ENCODE measurements at regions not wholly inside any gene's neighbourhood (a gene's known extent, or its start where the extent isn't known, plus 50 kb on each side); places are given as distances from the start of the nearest gene placed in this dataset.

DNA sequence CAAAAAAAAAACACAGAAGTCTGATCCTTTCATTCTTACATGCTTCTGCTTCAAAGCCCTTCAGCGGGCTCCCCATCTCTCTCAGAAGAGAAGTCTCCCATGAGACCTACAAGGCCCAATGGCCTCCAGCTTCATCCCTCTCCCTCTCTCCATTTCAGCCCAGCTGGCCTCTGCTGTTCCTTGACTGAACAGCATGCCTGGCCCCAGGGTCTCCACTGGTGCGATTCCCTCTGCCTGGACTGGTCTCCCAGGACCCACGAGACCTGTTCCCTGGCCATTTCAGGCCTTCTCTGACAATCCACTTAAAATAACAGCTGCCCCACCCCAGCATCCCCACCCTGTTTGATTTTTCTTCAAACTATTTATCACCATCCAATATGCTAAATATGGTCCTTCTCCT is 91.2 kb downstream of the AIPL1 start:
- peaks cover 7 to 8% of the 10 kb centered on the region in 2 donors for H3K27me3 Mint-ChIP-seq
- Histone ChIP-seq H3K27ac (ENCODE audit: low read depth, low read length) (no peak overlapping the region), H3K4me1 (ENCODE audit: insufficient read depth, low read length) (no peaks in the 10 kb centered on the region), H3K4me3 (ENCODE audit: low read length in 2 of 2) (no peak overlapping the region), H3K9me3 (ENCODE audit: control insufficient read depth in 1 of 2, low read length in 2 of 2) (no peaks in the 10 kb centered on the region), H3K27me3 (ENCODE audit: insufficient read depth, low read length) (no peaks in the 10 kb centered on the region), H3K36me3 (ENCODE audit: insufficient read depth, low read length) (no peaks in the 10 kb centered on the region)
- ChIA-PET POLR2A (ENCODE audit: partially characterized antibody) (no interaction called here), CTCF (ENCODE audit: partially characterized antibody) (no interaction called here)
- no peak overlapping the region for H3K4me3 Mint-ChIP-seq
- H3K36me3 Mint-ChIP-seq = no peaks in the 10 kb centered on the region
- no peak for DNase-seq
- intact Hi-C loops (cut with micrococcal nuclease) = no loop called here
- no peaks in the 10 kb centered on the region for H3K4me1 Mint-ChIP-seq
- peaks cover 0 to 2% (median 0%) of the 10 kb centered on the region in 8 donors for H3K9me3 Mint-ChIP-seq
- H3K27ac Mint-ChIP-seq = no peak overlapping the region

GRCh38 chr17:6343191-6343590 is 91.7 kb downstream of the AIPL1 start:
- ChIA-PET POLR2A (ENCODE audit: partially characterized antibody) (no interaction called here), CTCF (ENCODE audit: partially characterized antibody) (no interaction called here)
- Histone ChIP-seq H3K4me1 (ENCODE audit: insufficient read depth, low read length) (no peaks in the 10 kb centered on the region), H3K9me3 (ENCODE audit: control insufficient read depth in 1 of 2, low read length in 2 of 2) (no peaks in the 10 kb centered on the region), H3K36me3 (ENCODE audit: insufficient read depth, low read length) (no peaks in the 10 kb centered on the region), H3K27ac (ENCODE audit: low read depth, low read length) (no peak overlapping the region), H3K4me3 (ENCODE audit: low read length in 2 of 2) (no peak overlapping the region), H3K27me3 (ENCODE audit: insufficient read depth, low read length) (no peaks in the 10 kb centered on the region)
- Mint-ChIP-seq H3K4me1 (no peaks in the 10 kb centered on the region), H3K27ac (no peak overlapping the region), H3K27me3 (peaks cover 8 to 9% of the 10 kb centered on the region in 2 donors), H3K36me3 (no peaks in the 10 kb centered on the region), H3K9me3 (peaks cover 0 to 2% (median 0%) of the 10 kb centered on the region in 8 donors), H3K4me3 (no peak overlapping the region)
- intact Hi-C loops (cut with micrococcal nuclease) = no loop called here
- DNase-seq = no peak

DNA sequence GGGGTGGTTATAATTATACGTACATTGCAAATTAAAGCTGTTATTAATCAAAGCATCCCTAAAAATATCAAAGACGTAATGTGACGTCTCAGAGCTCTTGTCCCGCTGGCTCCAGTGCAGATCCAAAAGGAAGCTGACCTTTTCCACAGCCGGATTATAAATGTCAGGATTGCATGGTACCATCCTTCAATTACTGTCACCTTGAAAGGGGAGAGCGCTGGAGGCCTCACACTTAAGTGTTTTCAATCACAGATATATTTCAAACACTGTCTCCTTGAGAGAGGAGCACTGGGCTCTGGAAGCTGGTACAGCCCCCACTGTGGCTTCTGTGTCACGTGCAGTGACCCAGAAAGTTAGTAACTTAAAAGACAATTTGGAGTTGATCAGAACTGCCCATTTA is 94.2 kb downstream of the AIPL1 start:
- Mint-ChIP-seq H3K27ac (no peak overlapping the region), H3K9me3 (peaks cover 0 to 4% (median 0%) of the 10 kb centered on the region in 8 donors), H3K27me3 (peaks cover 9 to 16% of the 10 kb centered on the region in 2 donors), H3K4me3 (no peak overlapping the region), H3K4me1 (no peaks in the 10 kb centered on the region), H3K36me3 (no peaks in the 10 kb centered on the region)
- Histone ChIP-seq H3K36me3 (ENCODE audit: insufficient read depth, low read length) (no peaks in the 10 kb centered on the region), H3K9me3 (ENCODE audit: control insufficient read depth in 1 of 2, low read length in 2 of 2) (no peaks in the 10 kb centered on the region), H3K27me3 (ENCODE audit: insufficient read depth, low read length) (no peaks in the 10 kb centered on the region), H3K4me1 (ENCODE audit: insufficient read depth, low read length) (no peaks in the 10 kb centered on the region), H3K4me3 (ENCODE audit: low read length in 2 of 2) (no peak overlapping the region), H3K27ac (ENCODE audit: low read depth, low read length) (no peak overlapping the region)
- intact Hi-C loops (cut with micrococcal nuclease) = no loop called here
- no peak for DNase-seq
- ChIA-PET POLR2A (ENCODE audit: partially characterized antibody) (no interaction called here), CTCF (ENCODE audit: partially characterized antibody) (no interaction called here)

DNA sequence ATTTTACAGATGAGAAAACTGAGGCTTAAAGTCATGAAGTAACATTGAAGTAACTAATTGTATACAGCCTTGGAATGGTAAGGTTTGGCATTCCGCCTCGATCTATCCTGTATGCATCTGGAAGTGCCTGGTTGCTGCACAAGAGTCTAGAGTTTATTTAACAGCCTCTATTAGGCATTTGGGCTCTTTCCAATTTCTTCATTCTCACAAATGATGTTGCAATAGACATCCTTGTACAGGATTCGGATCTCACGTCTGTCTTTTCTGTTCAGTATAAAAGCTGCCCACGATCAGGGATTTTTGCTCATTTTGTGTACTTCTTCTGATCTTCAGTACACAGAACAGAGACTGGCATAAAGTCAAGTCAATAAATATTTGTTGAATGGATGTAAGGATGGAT is 100.5 kb downstream of the AIPL1 start:
- Histone ChIP-seq H3K9me3 (ENCODE audit: control insufficient read depth in 1 of 2, low read length in 2 of 2) (no peaks in the 10 kb centered on the region), H3K27me3 (ENCODE audit: insufficient read depth, low read length) (no peaks in the 10 kb centered on the region), H3K36me3 (ENCODE audit: insufficient read depth, low read length) (no peaks in the 10 kb centered on the region), H3K4me1 (ENCODE audit: insufficient read depth, low read length) (no peaks in the 10 kb centered on the region), H3K4me3 (ENCODE audit: low read length in 2 of 2) (no peak overlapping the region), H3K27ac (ENCODE audit: low read depth, low read length) (no peak overlapping the region)
- Mint-ChIP-seq H3K4me3 (no peak overlapping the region), H3K27ac (no peak overlapping the region), H3K27me3 (peaks cover 5 to 18% of the 10 kb centered on the region in 2 donors), H3K4me1 (no peaks in the 10 kb centered on the region), H3K9me3 (peaks cover 0 to 1% (median 0%) of the 10 kb centered on the region in 8 donors), H3K36me3 (no peaks in the 10 kb centered on the region)
- DNase-seq = no peak
- POLR2A ChIA-PET (ENCODE audit: partially characterized antibody) = no interaction called here
- intact Hi-C loops (cut with micrococcal nuclease) = no loop called here
- CTCF ChIA-PET (ENCODE audit: partially characterized antibody) = no interaction called here

DNA sequence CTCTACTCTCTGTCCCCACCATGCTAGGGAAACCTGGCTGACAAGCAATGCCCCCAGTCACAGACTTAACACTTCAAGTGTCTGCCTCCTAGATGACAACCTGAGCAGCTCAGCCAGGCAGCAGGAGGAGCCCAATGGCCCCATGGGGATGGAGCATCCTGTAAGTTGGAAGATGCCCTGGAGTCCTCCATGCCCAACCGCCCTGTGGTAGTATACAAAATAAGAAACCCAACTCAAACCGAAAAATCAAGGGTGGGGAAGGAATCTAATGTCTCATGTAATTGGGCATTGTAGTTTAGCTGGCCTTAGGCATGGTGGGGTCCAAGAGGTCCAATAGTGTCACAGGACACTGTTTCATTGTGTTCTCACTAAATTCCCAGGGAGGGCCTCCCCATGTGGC is 104.0 kb downstream of the AIPL1 start:
- H3K27me3 Mint-ChIP-seq = peaks cover 6 to 24% of the 10 kb centered on the region in 2 donors
- intact Hi-C loops (cut with micrococcal nuclease) = no loop called here
- peaks cover 0 to 4% (median 0%) of the 10 kb centered on the region in 8 donors for H3K9me3 Mint-ChIP-seq
- H3K4me1 ChIP-seq (ENCODE audit: insufficient read depth, low read length) = no peaks in the 10 kb centered on the region
- H3K27ac ChIP-seq (ENCODE audit: low read depth, low read length) = no peak overlapping the region
- ChIA-PET CTCF (ENCODE audit: partially characterized antibody) (no interaction called here), POLR2A (ENCODE audit: partially characterized antibody) (no interaction called here)
- H3K36me3 Mint-ChIP-seq = no peaks in the 10 kb centered on the region
- no peaks in the 10 kb centered on the region for H3K36me3 ChIP-seq (ENCODE audit: insufficient read depth, low read length)
- no peak overlapping the region for H3K27ac Mint-ChIP-seq
- no peak for DNase-seq
- peaks cover 0 to 1% (median 0%) of the 10 kb centered on the region in 4 donors for H3K4me1 Mint-ChIP-seq
- no peak overlapping the region for H3K4me3 ChIP-seq (ENCODE audit: low read length in 2 of 2)
- H3K27me3 ChIP-seq (ENCODE audit: insufficient read depth, low read length) = no peaks in the 10 kb centered on the region
- no peak overlapping the region for H3K4me3 Mint-ChIP-seq
- no peaks in the 10 kb centered on the region for H3K9me3 ChIP-seq (ENCODE audit: control insufficient read depth in 1 of 2, low read length in 2 of 2)

- no peaks in the 10 kb centered on the region for H3K27me3 ChIP-seq (ENCODE audit: insufficient read depth, low read length)
- DNase-seq = no peak
- intact Hi-C loops (cut with micrococcal nuclease) = no loop called here
- no peak overlapping the region for H3K27ac ChIP-seq (ENCODE audit: low read depth, low read length)
- CTCF ChIA-PET (ENCODE audit: partially characterized antibody) = no interaction called here
- Mint-ChIP-seq H3K9me3 (peaks cover 0 to 4% (median 0%) of the 10 kb centered on the region in 8 donors), H3K4me3 (no peak overlapping the region), H3K27me3 (peaks cover 5 to 35% of the 10 kb centered on the region in 2 donors), H3K36me3 (no peaks in the 10 kb centered on the region), H3K27ac (no peak overlapping the region), H3K4me1 (peaks cover 0 to 1% (median 0%) of the 10 kb centered on the region in 4 donors)
- no peaks in the 10 kb centered on the region for H3K4me1 ChIP-seq (ENCODE audit: insufficient read depth, low read length)
- POLR2A ChIA-PET (ENCODE audit: partially characterized antibody) = no interaction called here
- H3K9me3 ChIP-seq (ENCODE audit: control insufficient read depth in 1 of 2, low read length in 2 of 2) = no peaks in the 10 kb centered on the region
- H3K4me3 ChIP-seq (ENCODE audit: low read length in 2 of 2) = no peak overlapping the region
- no peaks in the 10 kb centered on the region for H3K36me3 ChIP-seq (ENCODE audit: insufficient read depth, low read length)
Observed at GRCh38 chr17:6328279-6328678, 106.6 kb downstream of the AIPL1 start.

DNA sequence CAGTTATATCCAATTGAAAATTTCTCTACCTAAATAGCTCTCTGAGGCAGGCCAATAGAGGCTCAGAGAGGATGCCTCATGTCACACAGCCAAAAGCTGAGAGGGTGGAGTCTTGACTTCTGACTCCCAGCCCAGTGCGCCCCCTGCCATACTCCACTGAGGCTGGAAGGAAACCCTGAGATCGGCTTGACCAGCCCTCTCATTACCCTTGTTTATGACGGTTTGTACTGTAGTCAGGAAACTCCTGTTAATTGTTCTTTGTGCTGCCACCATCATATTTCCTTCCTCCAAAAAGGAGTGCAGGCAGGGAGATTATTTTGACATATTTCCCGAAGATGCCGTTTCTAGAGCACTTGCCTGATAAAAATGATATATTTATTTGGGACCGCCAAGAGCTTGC is 107.9 kb downstream of the AIPL1 start:
- Mint-ChIP-seq H3K36me3 (no peaks in the 10 kb centered on the region), H3K27ac (no peak overlapping the region), H3K4me1 (peaks cover 0 to 1% (median 0%) of the 10 kb centered on the region in 4 donors), H3K4me3 (no peak overlapping the region), H3K9me3 (peaks cover 0 to 4% (median 0%) of the 10 kb centered on the region in 8 donors), H3K27me3 (peaks cover 4 to 35% of the 10 kb centered on the region in 2 donors)
- no peaks in the 10 kb centered on the region for H3K4me1 ChIP-seq (ENCODE audit: insufficient read depth, low read length)
- H3K36me3 ChIP-seq (ENCODE audit: insufficient read depth, low read length) = no peaks in the 10 kb centered on the region
- DNase-seq = no peak
- ChIA-PET CTCF (ENCODE audit: partially characterized antibody) (no interaction called here), POLR2A (ENCODE audit: partially characterized antibody) (no interaction called here)
- H3K9me3 ChIP-seq (ENCODE audit: control insufficient read depth in 1 of 2, low read length in 2 of 2) = no peaks in the 10 kb centered on the region
- intact Hi-C loops (cut with micrococcal nuclease) = no loop called here
- no peak overlapping the region for H3K27ac ChIP-seq (ENCODE audit: low read depth, low read length)
- H3K4me3 ChIP-seq (ENCODE audit: low read length in 2 of 2) = no peak overlapping the region
- no peaks in the 10 kb centered on the region for H3K27me3 ChIP-seq (ENCODE audit: insufficient read depth, low read length)

DNA sequence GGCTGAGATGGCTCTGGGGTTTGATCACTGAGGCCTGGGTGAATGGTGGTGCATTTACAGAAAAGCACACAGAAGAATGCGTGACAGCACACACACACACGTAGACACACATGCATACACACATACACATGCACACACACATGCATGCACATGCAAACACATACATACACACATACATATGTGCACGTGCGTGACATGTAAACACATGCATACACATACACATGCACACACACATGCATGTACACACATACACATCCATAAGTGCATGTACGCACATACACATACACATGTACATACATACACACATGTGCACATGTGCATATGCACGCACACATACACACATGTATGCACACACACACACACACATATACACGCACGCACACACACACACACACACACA is 108.4 kb downstream of the AIPL1 start:
- DNase-seq = no peak
- H3K27me3 Mint-ChIP-seq = peaks cover 4 to 35% of the 10 kb centered on the region in 2 donors

More for the DNA sequence above, 108.4 kb downstream of the AIPL1 start:
- Mint-ChIP-seq H3K36me3 (no peaks in the 10 kb centered on the region), H3K4me1 (peaks cover 0 to 1% (median 0%) of the 10 kb centered on the region in 4 donors), H3K9me3 (peaks cover 0 to 4% (median 0%) of the 10 kb centered on the region in 8 donors), H3K4me3 (no peak overlapping the region), H3K27ac (no peak overlapping the region)
- CTCF ChIA-PET (ENCODE audit: partially characterized antibody) = no interaction called here
- no peaks in the 10 kb centered on the region for H3K27me3 ChIP-seq (ENCODE audit: insufficient read depth, low read length)
- H3K9me3 ChIP-seq (ENCODE audit: control insufficient read depth in 1 of 2, low read length in 2 of 2) = no peaks in the 10 kb centered on the region
- POLR2A ChIA-PET (ENCODE audit: partially characterized antibody) = no interaction called here
- no peak overlapping the region for H3K27ac ChIP-seq (ENCODE audit: low read depth, low read length)
- intact Hi-C loops (cut with micrococcal nuclease) = no loop called here
- no peak overlapping the region for H3K4me3 ChIP-seq (ENCODE audit: low read length in 2 of 2)
- no peaks in the 10 kb centered on the region for H3K4me1 ChIP-seq (ENCODE audit: insufficient read depth, low read length)
- no peaks in the 10 kb centered on the region for H3K36me3 ChIP-seq (ENCODE audit: insufficient read depth, low read length)
